ENCODE measurements at regions not wholly inside any gene's neighbourhood (a gene's known extent, or its start where the extent isn't known, plus 50 kb on each side); places are given as distances from the start of the nearest gene placed in this dataset. TPM values are rescaled to one million over a fixed set of nuclear protein-coding genes. Genes with fewer than 3 reads are reported as not detected.

Small RNA genes lying in the stretch of these regions (microRNA-seq; reads per million reads assigned to microRNA genes)
- not detected for gene MIR1302-1 (ENCODE audit: unreplicated experiment)
